ENCODE measurements at regions not wholly inside any gene's neighbourhood (a gene's known extent, or its start where the extent isn't known, plus 50 kb on each side); places are given as distances from the start of the nearest gene placed in this dataset.
"Not testable (repeated sequence)": the region's sequence is repeated elsewhere in the genome, so short reads cannot be mapped to it uniquely, and the experiment has no call there.

DNA sequence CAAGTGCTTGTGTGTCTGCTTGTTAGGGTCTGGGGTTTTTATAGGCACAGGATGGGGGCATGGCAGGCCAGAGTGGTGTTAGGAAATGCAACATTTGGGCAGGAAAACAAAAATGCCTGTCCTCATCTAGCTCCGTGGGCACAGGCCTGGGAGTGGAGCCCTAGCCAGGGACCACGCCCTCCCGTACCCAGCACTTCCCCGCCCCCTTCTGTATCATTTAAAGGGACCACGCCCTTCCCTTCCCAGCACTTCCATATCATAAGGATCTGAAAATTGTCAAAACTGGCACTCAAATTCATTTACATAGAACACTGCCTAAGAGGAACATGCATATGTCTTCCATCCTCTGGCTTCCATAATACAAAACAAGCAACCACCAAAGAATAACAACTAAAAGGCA is 185.8 kb downstream of the B3GLCT start:
- Mint-ChIP-seq H3K9me3 (no peaks in the 10 kb centered on the region), H3K4me3 (no peak overlapping the region), H3K27ac (no peak overlapping the region), H3K4me1 (no peaks in the 10 kb centered on the region), H3K36me3 (no peaks in the 10 kb centered on the region), H3K27me3 (no peaks in the 10 kb centered on the region)
- ATAC-seq (ENCODE audit: low read depth) (no peak), DNase-seq (ENCODE audit: low spot score in 2 of 2) (no peak)

GRCh38 chr13:31394506-31394905 is 194.7 kb downstream of the B3GLCT start:
- no peaks in the 10 kb centered on the region for H3K36me3 Mint-ChIP-seq
- peaks cover 5% of the 10 kb centered on the region for H3K9me3 Mint-ChIP-seq
- H3K4me3 Mint-ChIP-seq: no peak overlapping the region
- no peaks in the 10 kb centered on the region for H3K4me1 Mint-ChIP-seq
- no peak for ATAC-seq (ENCODE audit: low read depth)
- no peak overlapping the region for H3K27ac Mint-ChIP-seq
- H3K27me3 Mint-ChIP-seq: peaks cover 2% of the 10 kb centered on the region
- DNase-seq (ENCODE audit: low spot score in 2 of 2): no peak

GRCh38 chr13:31395090-31395489 is 195.3 kb downstream of the B3GLCT start:
- Mint-ChIP-seq H3K4me1 (no peaks in the 10 kb centered on the region), H3K9me3 (peaks cover 9% of the 10 kb centered on the region), H3K36me3 (no peaks in the 10 kb centered on the region), H3K27ac (no peak overlapping the region), H3K4me3 (no peak overlapping the region), H3K27me3 (peaks cover 2% of the 10 kb centered on the region)
- ATAC-seq (ENCODE audit: low read depth): no peak
- no peak for DNase-seq (ENCODE audit: low spot score in 2 of 2)

GRCh38 chr13:31399690-31400089 is 199.9 kb downstream of the B3GLCT start:
- H3K36me3 Mint-ChIP-seq: peaks cover 3% of the 10 kb centered on the region

DNA sequence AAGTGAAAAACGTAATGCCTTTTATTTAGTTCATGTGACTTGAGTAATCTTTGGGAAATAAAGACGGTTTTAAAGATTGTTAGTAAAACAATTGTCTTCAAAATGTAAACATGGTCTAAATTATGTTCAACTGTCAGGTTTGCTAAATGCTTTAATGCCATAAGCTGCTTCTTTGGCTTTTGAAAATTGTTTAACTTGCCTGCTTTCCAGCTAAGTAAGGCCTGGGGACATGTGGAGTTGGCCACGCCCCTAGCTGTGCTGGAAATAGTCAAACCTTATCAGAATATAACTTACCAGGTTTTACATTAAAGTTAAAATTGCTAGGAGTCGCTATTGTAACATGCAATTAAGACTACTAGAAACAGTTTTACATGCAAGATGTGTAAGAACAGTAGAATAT is 203.9 kb downstream of the B3GLCT start:
- not testable (repeated sequence) for ATAC-seq (ENCODE audit: low read depth); DNase-seq (ENCODE audit: low spot score in 2 of 2); H3K27ac Mint-ChIP-seq; H3K27me3 Mint-ChIP-seq; H3K4me3 Mint-ChIP-seq; H3K4me1 Mint-ChIP-seq; H3K36me3 Mint-ChIP-seq
- peaks cover 12% of the 10 kb centered on the region for H3K9me3 Mint-ChIP-seq

More at GRCh38 chr13:31399690-31400089, 199.9 kb downstream of the B3GLCT start:
- Mint-ChIP-seq H3K9me3 (peaks cover 15% of the 10 kb centered on the region), H3K27ac (no peak overlapping the region), H3K27me3 (peaks cover 2% of the 10 kb centered on the region), H3K4me3 (no peak overlapping the region), H3K4me1 (no peaks in the 10 kb centered on the region)
- DNase-seq (ENCODE audit: low spot score in 2 of 2) (no peak), ATAC-seq (ENCODE audit: low read depth) (no peak)

DNA sequence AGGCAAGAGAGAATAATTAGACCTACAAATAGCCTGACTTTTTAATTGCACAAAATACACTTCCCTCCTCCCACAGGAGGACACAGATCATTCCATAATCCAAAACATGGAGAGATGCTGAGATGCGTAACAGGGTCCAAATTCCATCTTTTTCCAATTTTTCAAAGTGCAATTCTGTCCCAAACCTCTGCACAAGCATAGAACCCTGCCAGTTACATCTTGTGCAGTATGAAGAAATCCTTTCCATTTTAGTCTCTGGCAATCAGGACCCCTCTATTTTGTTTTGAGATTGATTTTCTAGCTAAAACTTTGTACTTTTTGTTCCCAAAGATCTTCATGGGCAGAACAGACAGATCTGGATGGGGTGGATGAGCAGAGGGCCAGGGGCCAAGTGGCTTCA is 209.2 kb downstream of the B3GLCT start:
- Mint-ChIP-seq H3K9me3 (no peaks in the 10 kb centered on the region), H3K27ac (no peak overlapping the region), H3K27me3 (peaks cover 2% of the 10 kb centered on the region), H3K36me3 (no peaks in the 10 kb centered on the region), H3K4me3 (no peak overlapping the region), H3K4me1 (no peaks in the 10 kb centered on the region)
- DNase-seq (ENCODE audit: low spot score in 2 of 2) (no peak), ATAC-seq (ENCODE audit: low read depth) (no peak)

DNA sequence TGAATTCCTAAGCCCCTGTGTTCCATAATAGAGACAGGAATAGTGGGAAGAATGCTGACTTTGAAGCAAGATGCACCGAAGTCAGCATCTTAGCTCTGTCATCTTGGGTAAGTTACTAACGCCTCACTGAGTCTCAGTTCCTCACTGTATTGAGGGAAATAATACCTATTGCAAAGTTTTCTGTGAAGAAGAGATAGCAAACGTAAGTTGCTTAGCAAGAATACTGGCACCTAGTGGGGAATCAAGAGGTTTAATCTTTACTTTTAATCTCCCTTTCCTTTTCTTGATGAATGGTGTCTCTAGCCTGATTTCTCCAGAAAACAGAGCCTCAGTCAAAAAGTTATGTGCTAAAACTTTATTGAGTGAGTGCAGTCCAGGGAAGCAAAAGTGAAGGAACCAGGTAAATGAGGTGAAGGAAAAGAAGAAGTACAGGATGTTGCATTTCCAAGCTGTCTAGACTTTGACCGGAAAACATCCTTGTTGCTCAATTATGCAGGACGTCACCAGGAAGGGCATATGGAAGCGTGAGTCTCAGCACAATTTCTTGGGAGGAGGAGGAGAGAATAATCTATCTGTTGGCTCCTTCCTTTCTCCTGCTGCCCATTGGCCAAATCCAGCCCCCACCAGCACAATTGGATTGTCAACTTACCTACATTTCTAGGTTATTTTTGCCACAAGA is 210.0 kb downstream of the B3GLCT start:
- ATAC-seq (ENCODE audit: low read depth): peak; percentile 67

GRCh38 chr13:31413516-31413915 is 213.7 kb downstream of the B3GLCT start:
- H3K36me3 Mint-ChIP-seq: no peaks in the 10 kb centered on the region
- H3K4me1 Mint-ChIP-seq: no peaks in the 10 kb centered on the region
- peaks cover 3% of the 10 kb centered on the region for H3K27me3 Mint-ChIP-seq
- no peak overlapping the region for H3K4me3 Mint-ChIP-seq
- no peak for DNase-seq (ENCODE audit: low spot score in 2 of 2)
- no peak overlapping the region for H3K27ac Mint-ChIP-seq
- no peaks in the 10 kb centered on the region for H3K9me3 Mint-ChIP-seq
- no peak for ATAC-seq (ENCODE audit: low read depth)

More for the DNA sequence above, 210.0 kb downstream of the B3GLCT start:
- H3K4me1 Mint-ChIP-seq: no peaks in the 10 kb centered on the region
- H3K9me3 Mint-ChIP-seq: no peaks in the 10 kb centered on the region
- peak overlapping the region; percentile 9 for H3K27ac Mint-ChIP-seq
- no peak overlapping the region for H3K4me3 Mint-ChIP-seq
- peaks cover 3% of the 10 kb centered on the region for H3K27me3 Mint-ChIP-seq
- peak in 1 of 2 donors; percentile 3 for DNase-seq (ENCODE audit: low spot score in 2 of 2)
- no peaks in the 10 kb centered on the region for H3K36me3 Mint-ChIP-seq

- Mint-ChIP-seq H3K27ac (no peak overlapping the region), H3K27me3 (peaks cover 10% of the 10 kb centered on the region), H3K9me3 (no peaks in the 10 kb centered on the region), H3K4me1 (no peaks in the 10 kb centered on the region), H3K4me3 (no peak overlapping the region), H3K36me3 (no peaks in the 10 kb centered on the region)
- no peak for DNase-seq (ENCODE audit: low spot score in 2 of 2)
- ATAC-seq (ENCODE audit: low read depth): no peak
Observed at GRCh38 chr13:31416066-31416465, 216.3 kb downstream of the B3GLCT start.

GRCh38 chr13:31418186-31418585 is 218.4 kb downstream of the B3GLCT start:
- no peak overlapping the region for H3K4me3 Mint-ChIP-seq
- no peak overlapping the region for H3K27ac Mint-ChIP-seq
- peaks cover 15% of the 10 kb centered on the region for H3K27me3 Mint-ChIP-seq
- no peaks in the 10 kb centered on the region for H3K36me3 Mint-ChIP-seq
- DNase-seq (ENCODE audit: low spot score in 2 of 2): no peak
- ATAC-seq (ENCODE audit: low read depth): no peak
- H3K9me3 Mint-ChIP-seq: no peaks in the 10 kb centered on the region
- H3K4me1 Mint-ChIP-seq: no peaks in the 10 kb centered on the region

DNA sequence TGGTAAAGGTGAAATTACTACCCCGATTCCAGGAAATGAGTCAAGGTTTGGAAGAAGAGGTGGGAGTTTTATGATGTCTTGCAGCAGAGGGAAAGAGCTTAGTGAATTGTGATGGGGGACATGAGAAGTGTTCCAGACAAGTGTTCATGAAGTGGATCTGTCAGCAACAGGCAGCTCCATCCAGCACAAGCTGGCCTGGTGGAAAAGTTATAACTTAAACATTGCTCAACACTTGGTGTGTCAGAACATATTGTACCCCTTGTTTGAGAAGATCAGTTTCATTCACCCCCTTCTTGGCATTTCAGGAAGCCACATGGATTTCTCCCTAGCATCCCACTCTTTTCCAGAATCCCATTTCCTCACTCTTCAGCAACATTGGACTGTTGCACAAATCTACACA is 222.0 kb downstream of the B3GLCT start:
- no peak for DNase-seq (ENCODE audit: low spot score in 2 of 2)

GRCh38 chr13:31424130-31424729 is 224.5 kb downstream of the B3GLCT start:
- no peaks in the 10 kb centered on the region for H3K36me3 Mint-ChIP-seq
- DNase-seq (ENCODE audit: low spot score in 2 of 2): peak; percentile 40 to 56
- peak; percentile 92 for ATAC-seq (ENCODE audit: low read depth)
- H3K27me3 Mint-ChIP-seq: peaks cover 9% of the 10 kb centered on the region
- H3K4me1 Mint-ChIP-seq: peaks cover 4% of the 10 kb centered on the region
- H3K9me3 Mint-ChIP-seq: no peaks in the 10 kb centered on the region
- H3K27ac Mint-ChIP-seq: no peak overlapping the region
- H3K4me3 Mint-ChIP-seq: no peak overlapping the region

More for the DNA sequence above, 222.0 kb downstream of the B3GLCT start:
- H3K4me3 Mint-ChIP-seq: no peak overlapping the region
- H3K27me3 Mint-ChIP-seq: peaks cover 12% of the 10 kb centered on the region
- no peak overlapping the region for H3K27ac Mint-ChIP-seq
- ATAC-seq (ENCODE audit: low read depth): no peak
- H3K36me3 Mint-ChIP-seq: no peaks in the 10 kb centered on the region
- H3K9me3 Mint-ChIP-seq: no peaks in the 10 kb centered on the region
- H3K4me1 Mint-ChIP-seq: peaks cover 4% of the 10 kb centered on the region

DNA sequence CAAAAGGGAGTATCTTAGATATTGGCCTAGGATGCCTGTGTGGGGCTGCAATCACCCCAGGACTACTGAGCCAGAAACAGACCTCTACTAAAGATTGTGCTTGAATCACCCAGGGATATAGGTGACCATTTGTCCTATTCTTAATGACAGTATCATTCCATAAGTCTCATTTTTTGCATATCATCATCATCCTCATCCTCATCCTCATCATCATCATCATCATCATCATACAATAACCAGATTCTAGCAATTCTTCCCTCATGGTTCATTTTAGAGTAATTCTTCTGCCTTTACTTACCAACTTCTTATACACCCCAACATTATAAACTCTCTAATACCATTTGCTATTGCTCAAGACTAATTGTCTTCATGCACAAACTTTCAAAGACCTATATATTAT is 226.6 kb downstream of the B3GLCT start:
- Mint-ChIP-seq H3K27ac (no peak overlapping the region), H3K9me3 (no peaks in the 10 kb centered on the region), H3K36me3 (no peaks in the 10 kb centered on the region), H3K4me1 (peaks cover 4% of the 10 kb centered on the region), H3K27me3 (peaks cover 6% of the 10 kb centered on the region), H3K4me3 (no peak overlapping the region)
- no peak for DNase-seq (ENCODE audit: low spot score in 2 of 2)
- no peak for ATAC-seq (ENCODE audit: low read depth)

DNA sequence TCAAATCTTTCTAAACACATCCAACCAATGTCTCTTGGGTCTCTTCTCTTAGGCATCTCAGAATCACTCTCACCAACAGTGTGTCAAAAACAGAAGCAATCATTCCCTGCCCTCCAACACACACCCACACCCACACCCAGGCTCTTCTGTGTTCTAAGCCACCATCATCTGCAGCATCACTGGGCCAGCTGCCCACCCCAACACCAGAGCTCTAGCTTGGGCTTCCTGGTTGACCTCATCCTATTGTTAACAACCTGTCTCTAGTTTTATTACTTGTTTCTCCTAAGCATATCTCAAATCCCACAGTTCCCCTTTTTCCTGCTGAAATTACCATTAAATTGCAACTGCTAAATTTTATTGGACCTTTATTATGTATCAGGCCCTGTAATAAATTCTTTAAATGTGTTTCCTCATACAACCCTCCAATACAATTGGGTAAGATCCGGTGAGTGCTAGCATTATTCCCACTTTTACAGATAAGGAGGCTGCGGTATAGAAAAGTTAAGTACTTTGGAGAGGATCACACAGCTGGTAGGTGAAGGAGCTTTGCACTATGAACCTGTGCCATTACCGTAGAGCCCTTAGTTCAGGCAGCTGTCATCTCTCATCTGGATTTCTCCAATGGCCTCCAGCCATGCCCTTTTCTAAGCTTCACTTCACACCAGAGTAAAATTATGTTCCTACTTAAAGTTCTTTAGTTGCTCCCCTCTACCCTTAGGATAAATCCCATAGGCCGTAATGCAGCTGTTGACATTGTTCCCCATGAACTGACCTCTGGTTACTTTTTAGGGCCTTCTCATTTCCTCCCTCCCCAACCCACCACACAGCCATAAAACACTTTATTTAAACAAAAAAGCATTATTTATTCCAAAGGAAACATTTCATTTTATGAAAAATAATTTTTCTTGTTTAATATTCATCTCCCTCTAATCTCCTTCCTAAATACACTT is 227.7 kb downstream of the B3GLCT start:
- Mint-ChIP-seq H3K27ac (no peak overlapping the region), H3K36me3 (no peaks in the 10 kb centered on the region), H3K4me3 (no peak overlapping the region), H3K4me1 (peaks cover 4% of the 10 kb centered on the region), H3K9me3 (no peaks in the 10 kb centered on the region), H3K27me3 (peaks cover 5% of the 10 kb centered on the region)
- DNase-seq (ENCODE audit: low spot score in 2 of 2): no peak
- ATAC-seq (ENCODE audit: low read depth): no peak
